ENCODE measurements at regions not wholly inside any gene's neighbourhood (a gene's known extent, or its start where the extent isn't known, plus 50 kb on each side); places are given as distances from the start of the nearest gene placed in this dataset.

GRCh38 chr17:28267720-28268609, 51.0 kb upstream of the TMEM97 start (continued):
- no peak for TF ChIP-seq BACH1 (IDR thresholded peaks at IDR 0.05; ENCODE audit: borderline replicate concordance)

- intact Hi-C loops (cut with micrococcal nuclease; ENCODE audit: unreplicated experiment) (no loop called here), in situ Hi-C loops (cut with MboI) (no loop called here)
- SMC1A ChIA-PET (ENCODE audit: uncharacterized antibody, unreplicated experiment) = interaction anchor here (0.6 to 1.4 kb wide), 4 partner anchors 12 to 37 kb away, joined by 3 to 4 read pairs (median 3); no protein-coding TSS in a partner anchor
- Histone ChIP-seq H3K4me1 (ENCODE audit: control insufficient read depth, insufficient read depth, low read length) (no peaks in the 10 kb centered on the region), H4K20me1 (ENCODE audit: control insufficient read depth, insufficient read depth) (no peaks in the 10 kb centered on the region), H3K9ac (ENCODE audit: control insufficient read depth, insufficient read depth, low read length) (no peak overlapping the region), H3K4me2 (ENCODE audit: control insufficient read depth, insufficient read depth) (no peak overlapping the region), H3K27me3 (replicated peaks in 1 of 2; ENCODE audit: control insufficient read depth in 2 of 2, insufficient read depth in 2 of 2, low read length in 1 of 2) (no peaks in the 10 kb centered on the region; a peak in 1 of 4 replicates), H3K36me3 (ENCODE audit: control insufficient read depth in 2 of 2, insufficient read depth in 2 of 2, low read length in 1 of 2) (no peaks in the 10 kb centered on the region), H2AFZ (ENCODE audit: control insufficient read depth, low read depth, low read length) (no peak overlapping the region), H3K27ac (ENCODE audit: control insufficient read depth, insufficient read depth) (no peak overlapping the region), H3K9me3 (replicated peaks; ENCODE audit: control insufficient read depth, insufficient read depth, low read length) (peaks cover 2% of the 10 kb centered on the region; the same call in 2 of the 3 replicates), H3K4me3 (no peak overlapping the region), H3K79me2 (ENCODE audit: control insufficient read depth, insufficient read depth, low read length) (no peaks in the 10 kb centered on the region)
- POLR2A ChIA-PET = no interaction called here
- FAIRE-seq (no peak), DNase-seq (ENCODE audit: low read depth, low spot score) (no peak), ATAC-seq (no peak)
- 46% methylated on average over 10 of the region's 10 CpGs for WGBS (ENCODE audit: insufficient coverage, insufficient replicate concordance, low lambda C conversion rate, missing lambda C conversion rate)
- CTCF ChIA-PET = interaction anchor here (0.6 kb wide), 1 partner anchor 244 kb away, joined by 3 read pairs; no protein-coding TSS in a partner anchor
- BruUV-seq (replicated peaks) = no TSS peak
- RAD21 ChIA-PET (ENCODE audit: unreplicated experiment) = no interaction called here
- TF ChIP-seq TCF3 (IDR thresholded peaks at IDR 0.05; ENCODE audit: borderline replicate concordance, insufficient read depth, low read depth, low read length) (no peak), PML (IDR thresholded peaks at IDR 0.05; ENCODE audit: low read length) (no peak), HDGF (IDR thresholded peaks at IDR 0.05) (no peak), ELK1 (IDR thresholded peaks at IDR 0.05; ENCODE audit: low read depth, low read length) (no peak), EED (IDR thresholded peaks at IDR 0.05; ENCODE audit: low read depth) (no peak), IKZF2 (IDR thresholded peaks at IDR 0.05) (no peak), NFYA (IDR thresholded peaks at IDR 0.05; ENCODE audit: borderline replicate concordance, low read depth, low read length) (no peak), GATAD2B (conservative IDR thresholded peaks at IDR 0.05; ENCODE audit: low read depth) (no peak), HDAC6 (IDR thresholded peaks at IDR 0.05; ENCODE audit: unreplicated experiment) (no peak), SIN3A (IDR thresholded peaks at IDR 0.05; ENCODE audit: low read depth, low read length) (no peak)
- TF ChIP-seq, protein P1, sequence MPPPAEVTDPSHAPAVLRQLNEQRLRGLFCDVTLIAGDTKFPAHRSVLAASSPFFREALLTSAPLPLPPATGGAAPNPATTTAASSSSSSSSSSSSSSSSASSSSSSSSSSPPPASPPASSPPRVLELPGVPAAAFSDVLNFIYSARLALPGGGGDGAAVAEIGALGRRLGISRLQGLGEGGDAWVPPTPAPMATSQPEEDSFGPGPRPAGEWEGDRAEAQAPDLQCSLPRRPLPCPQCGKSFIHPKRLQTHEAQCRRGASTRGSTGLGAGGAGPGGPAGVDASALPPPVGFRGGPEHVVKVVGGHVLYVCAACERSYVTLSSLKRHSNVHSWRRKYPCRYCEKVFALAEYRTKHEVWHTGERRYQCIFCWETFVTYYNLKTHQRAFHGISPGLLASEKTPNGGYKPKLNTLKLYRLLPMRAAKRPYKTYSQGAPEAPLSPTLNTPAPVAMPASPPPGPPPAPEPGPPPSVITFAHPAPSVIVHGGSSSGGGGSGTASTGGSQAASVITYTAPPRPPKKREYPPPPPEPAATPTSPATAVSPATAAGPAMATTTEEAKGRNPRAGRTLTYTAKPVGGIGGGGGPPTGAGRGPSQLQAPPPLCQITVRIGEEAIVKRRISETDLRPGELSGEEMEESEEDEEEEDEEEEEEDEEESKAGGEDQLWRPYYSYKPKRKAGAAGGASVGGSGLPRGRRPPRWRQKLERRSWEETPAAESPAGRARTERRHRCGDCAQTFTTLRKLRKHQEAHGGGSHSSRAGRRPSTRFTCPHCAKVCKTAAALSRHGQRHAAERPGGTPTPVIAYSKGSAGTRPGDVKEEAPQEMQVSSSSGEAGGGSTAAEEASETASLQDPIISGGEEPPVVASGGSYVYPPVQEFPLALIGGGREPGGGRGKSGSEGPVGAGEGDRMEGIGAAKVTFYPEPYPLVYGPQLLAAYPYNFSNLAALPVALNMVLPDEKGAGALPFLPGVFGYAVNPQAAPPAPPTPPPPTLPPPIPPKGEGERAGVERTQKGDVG (CRISPR knock-in tag; IDR thresholded peaks at IDR 0.05) = no peak
- TF ChIP-seq, protein P2, sequence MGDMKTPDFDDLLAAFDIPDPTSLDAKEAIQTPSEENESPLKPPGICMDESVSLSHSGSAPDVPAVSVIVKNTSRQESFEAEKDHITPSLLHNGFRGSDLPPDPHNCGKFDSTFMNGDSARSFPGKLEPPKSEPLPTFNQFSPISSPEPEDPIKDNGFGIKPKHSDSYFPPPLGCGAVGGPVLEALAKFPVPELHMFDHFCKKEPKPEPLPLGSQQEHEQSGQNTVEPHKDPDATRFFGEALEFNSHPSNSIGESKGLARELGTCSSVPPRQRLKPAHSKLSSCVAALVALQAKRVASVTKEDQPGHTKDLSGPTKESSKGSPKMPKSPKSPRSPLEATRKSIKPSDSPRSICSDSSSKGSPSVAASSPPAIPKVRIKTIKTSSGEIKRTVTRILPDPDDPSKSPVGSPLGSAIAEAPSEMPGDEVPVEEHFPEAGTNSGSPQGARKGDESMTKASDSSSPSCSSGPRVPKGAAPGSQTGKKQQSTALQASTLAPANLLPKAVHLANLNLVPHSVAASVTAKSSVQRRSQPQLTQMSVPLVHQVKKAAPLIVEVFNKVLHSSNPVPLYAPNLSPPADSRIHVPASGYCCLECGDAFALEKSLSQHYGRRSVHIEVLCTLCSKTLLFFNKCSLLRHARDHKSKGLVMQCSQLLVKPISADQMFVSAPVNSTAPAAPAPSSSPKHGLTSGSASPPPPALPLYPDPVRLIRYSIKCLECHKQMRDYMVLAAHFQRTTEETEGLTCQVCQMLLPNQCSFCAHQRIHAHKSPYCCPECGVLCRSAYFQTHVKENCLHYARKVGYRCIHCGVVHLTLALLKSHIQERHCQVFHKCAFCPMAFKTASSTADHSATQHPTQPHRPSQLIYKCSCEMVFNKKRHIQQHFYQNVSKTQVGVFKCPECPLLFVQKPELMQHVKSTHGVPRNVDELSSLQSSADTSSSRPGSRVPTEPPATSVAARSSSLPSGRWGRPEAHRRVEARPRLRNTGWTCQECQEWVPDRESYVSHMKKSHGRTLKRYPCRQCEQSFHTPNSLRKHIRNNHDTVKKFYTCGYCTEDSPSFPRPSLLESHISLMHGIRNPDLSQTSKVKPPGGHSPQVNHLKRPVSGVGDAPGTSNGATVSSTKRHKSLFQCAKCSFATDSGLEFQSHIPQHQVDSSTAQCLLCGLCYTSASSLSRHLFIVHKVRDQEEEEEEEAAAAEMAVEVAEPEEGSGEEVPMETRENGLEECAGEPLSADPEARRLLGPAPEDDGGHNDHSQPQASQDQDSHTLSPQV (IDR thresholded peaks at IDR 0.05) = no peak
Measured at GRCh38 chr17:28268610-28269313, 50.2 kb upstream of the TMEM97 start.
